ENCODE measurements at regions not wholly inside any gene's neighbourhood (a gene's known extent, or its start where the extent isn't known, plus 50 kb on each side); places are given as distances from the start of the nearest gene placed in this dataset.
"Not testable (repeated sequence)": the region's sequence is repeated elsewhere in the genome, so short reads cannot be mapped to it uniquely, and the experiment has no call there.

DNA sequence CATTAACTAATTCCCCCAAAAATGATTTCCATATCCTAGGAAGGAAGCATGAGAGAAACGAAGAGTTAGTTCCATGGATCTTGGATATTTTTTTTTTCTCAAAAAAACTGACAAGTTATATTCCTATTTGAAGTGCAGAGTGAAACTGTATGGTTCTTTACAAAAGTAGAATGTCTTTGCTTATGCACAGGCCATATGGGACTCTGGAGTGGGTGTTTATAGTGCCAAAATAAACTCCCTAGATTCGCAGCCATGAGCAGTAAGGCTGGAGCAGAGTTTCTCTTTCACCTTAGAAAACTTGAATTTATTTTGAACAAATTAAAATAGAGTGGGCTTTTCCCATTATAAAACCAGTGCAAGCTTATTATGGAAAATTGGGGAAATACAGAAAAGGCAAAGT is 239.7 kb downstream of the PDCD6IP start:
- in situ Hi-C loops (cut with MboI; ENCODE audit: low sequenced_read_pairs, unreplicated experiment) = no loop called here
- DNase-seq (ENCODE audit: low spot score) = no peak
- TF ChIP-seq, protein P1, sequence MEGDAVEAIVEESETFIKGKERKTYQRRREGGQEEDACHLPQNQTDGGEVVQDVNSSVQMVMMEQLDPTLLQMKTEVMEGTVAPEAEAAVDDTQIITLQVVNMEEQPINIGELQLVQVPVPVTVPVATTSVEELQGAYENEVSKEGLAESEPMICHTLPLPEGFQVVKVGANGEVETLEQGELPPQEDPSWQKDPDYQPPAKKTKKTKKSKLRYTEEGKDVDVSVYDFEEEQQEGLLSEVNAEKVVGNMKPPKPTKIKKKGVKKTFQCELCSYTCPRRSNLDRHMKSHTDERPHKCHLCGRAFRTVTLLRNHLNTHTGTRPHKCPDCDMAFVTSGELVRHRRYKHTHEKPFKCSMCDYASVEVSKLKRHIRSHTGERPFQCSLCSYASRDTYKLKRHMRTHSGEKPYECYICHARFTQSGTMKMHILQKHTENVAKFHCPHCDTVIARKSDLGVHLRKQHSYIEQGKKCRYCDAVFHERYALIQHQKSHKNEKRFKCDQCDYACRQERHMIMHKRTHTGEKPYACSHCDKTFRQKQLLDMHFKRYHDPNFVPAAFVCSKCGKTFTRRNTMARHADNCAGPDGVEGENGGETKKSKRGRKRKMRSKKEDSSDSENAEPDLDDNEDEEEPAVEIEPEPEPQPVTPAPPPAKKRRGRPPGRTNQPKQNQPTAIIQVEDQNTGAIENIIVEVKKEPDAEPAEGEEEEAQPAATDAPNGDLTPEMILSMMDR (IDR thresholded peaks at IDR 0.05; ENCODE audit: borderline replicate concordance, control extremely low read depth, extremely low read depth, insufficient read depth, missing control alignments) = no peak

DNA sequence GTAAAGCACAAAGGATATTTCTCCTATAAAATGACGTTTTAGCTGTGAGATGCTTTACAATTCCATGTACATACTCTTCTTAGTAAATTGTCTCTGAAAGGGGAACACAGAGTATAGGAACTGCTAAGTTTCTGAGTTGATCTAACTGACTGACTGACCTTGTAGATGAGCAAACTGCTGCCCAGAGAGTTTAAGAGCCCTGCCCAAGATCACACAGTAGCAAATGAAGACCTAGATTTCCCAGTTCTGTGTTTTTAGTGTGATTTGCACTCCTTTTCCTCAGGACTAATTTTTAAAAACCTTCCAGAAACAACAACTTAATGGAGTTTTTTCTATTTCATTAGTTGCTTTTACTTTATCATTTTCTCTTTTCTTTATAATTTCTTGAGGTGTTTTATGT is 247.7 kb downstream of the PDCD6IP start:
- no peak for DNase-seq (ENCODE audit: low spot score)
- TF ChIP-seq, protein P1 (IDR thresholded peaks at IDR 0.05; ENCODE audit: borderline replicate concordance, control extremely low read depth, extremely low read depth, insufficient read depth, missing control alignments) = no peak
- in situ Hi-C loops (cut with MboI; ENCODE audit: low sequenced_read_pairs, unreplicated experiment) = no loop called here

DNA sequence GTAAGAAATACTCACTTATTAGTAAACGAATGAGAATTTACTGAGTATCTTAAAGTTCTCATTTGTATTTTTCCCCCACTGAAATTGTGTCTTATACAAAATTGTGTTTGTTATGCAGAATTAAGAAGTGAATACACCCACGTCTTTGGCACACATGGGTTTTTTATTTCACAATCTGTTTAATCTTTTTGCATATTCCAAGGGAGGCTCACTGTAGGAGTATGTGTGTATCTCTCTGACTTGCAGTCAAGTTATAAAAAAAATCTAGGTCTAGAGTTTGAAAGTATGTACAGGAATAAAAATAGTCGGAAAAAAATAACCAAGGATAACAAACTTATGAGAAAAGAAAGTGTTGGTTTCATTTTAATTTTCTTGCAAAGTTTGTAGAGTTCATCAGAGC is 255.2 kb downstream of the PDCD6IP start:
- in situ Hi-C loops (cut with MboI; ENCODE audit: low sequenced_read_pairs, unreplicated experiment) = no loop called here
- no peak for DNase-seq (ENCODE audit: low spot score)
- TF ChIP-seq, protein P1 (IDR thresholded peaks at IDR 0.05; ENCODE audit: borderline replicate concordance, control extremely low read depth, extremely low read depth, insufficient read depth, missing control alignments) = no peak

DNA sequence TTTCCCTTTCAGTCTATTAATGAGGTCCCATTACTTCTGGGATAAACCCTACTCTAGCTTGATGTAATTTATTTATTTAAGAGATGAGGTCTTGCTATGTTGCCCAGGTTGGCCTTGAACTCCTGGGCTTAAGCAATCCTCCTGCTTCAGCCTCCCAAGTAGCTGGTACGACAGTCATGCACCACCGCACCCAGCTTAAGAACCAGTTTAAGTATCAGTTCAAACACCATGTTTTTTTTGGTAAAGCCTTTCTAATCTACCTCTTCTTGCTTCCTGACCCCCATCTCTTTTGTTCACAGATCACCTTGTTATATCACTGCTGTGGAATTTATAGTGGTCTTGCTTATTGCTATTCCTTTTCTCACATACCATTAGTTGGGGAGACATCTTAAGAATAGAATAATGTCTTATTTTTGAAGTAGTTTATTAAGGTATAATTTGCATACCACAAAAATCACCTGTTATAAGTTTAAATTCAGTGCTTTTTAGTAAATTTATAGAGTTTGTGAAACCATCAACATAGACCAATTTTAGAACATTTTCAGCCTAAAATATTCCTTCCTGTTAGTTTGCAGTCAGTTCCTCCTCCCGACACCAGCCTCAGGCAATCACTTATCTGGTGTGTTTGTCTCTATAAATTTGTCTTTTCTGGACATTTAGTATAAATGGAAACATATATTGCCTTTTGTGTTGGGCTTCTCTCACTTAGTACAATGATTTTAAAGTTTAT is 257.9 kb downstream of the PDCD6IP start:
- in situ Hi-C loops (cut with MboI; ENCODE audit: low sequenced_read_pairs, unreplicated experiment) = no loop called here
- TF ChIP-seq, protein P1 (IDR thresholded peaks at IDR 0.05; ENCODE audit: borderline replicate concordance, control extremely low read depth, extremely low read depth, insufficient read depth, missing control alignments) = no peak
- no peak for DNase-seq (ENCODE audit: low spot score)

DNA sequence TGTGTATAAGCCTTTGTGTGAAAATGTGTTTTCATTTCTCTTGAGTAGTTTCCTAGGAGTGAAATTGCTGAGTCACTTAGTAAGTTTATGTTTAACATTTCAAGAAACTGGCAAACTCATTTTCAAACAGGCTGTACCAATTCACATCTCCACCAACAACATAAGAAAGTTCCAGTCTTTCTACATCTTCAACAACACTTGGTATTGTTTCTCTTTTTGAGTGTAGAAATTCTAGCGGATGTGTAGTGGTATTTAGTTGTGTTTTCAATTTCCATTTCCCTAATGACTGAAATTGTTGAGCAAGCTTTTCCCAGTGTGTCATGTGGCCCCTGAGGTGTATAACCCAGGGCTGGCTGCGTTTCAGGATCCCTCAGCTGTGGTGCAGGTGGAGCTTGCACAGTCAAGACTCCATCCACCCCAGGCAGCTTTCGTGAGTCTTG is 258.5 kb downstream of the PDCD6IP start:
- in situ Hi-C loops (cut with MboI; ENCODE audit: low sequenced_read_pairs, unreplicated experiment) = no loop called here
- no peak for DNase-seq (ENCODE audit: low spot score)
- TF ChIP-seq, protein P1 (IDR thresholded peaks at IDR 0.05; ENCODE audit: borderline replicate concordance, control extremely low read depth, extremely low read depth, insufficient read depth, missing control alignments) = no peak

DNA sequence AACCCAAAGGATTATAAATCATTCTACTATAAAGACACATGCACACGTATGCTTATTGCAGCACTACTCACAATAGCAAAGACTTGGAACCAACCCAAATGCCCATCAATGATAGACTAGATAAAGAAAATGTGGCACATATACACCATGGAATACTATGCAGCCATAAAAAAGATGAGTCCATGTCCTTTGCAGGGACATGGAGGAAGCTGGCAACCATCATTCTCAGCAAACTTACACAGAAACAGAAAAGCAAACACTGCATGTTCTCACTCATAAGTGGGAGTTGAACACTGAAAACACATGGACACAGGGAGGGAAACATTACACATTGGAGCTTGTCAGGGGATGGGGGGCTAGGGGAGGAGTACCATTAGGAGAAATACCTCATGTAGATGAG is 262.6 kb downstream of the PDCD6IP start:
- in situ Hi-C loops (cut with MboI; ENCODE audit: low sequenced_read_pairs, unreplicated experiment); DNase-seq (ENCODE audit: low spot score): not testable (repeated sequence)

DNA sequence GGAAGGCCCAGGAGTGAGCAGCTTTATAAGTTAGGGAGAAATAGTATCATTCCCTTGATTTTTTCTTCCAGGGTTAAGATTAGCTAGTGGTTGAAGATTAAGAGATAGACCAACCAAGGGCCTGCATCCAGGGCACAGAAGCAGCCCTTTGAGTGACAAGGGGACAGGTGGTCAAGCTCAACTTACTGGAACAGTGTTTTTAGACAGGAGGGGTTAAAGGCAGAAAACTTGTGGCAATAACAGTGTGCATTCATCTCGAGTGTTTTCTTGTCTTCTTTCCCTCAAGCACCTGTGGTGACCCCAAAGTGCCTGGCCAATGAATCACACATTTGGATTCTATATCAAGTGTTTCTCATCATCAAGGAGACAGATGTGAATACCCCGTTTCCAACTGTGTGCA is 267.5 kb downstream of the PDCD6IP start:
- no peak for DNase-seq (ENCODE audit: low spot score)
- TF ChIP-seq, protein P1 (IDR thresholded peaks at IDR 0.05; ENCODE audit: borderline replicate concordance, control extremely low read depth, extremely low read depth, insufficient read depth, missing control alignments) = no peak
- in situ Hi-C loops (cut with MboI; ENCODE audit: low sequenced_read_pairs, unreplicated experiment) = no loop called here
